Gastrocnemius medialis (tissue), 4 donors: ENCODE measurements at regions not wholly inside any gene's neighbourhood (a gene's known extent, or its start where the extent isn't known, plus 50 kb on each side); places are given as distances from the start of the nearest gene placed in this dataset.

Experiments
- POLR2A ChIP-seq, 2 donors: fragments of 450-650 bp; IDR thresholded peaks; one replicate each; pipeline ENCODE4 v1.6.1; 2017; ENCODE audit warnings: antibody characterized with exemption in 2 of 2, mild to moderate bottlenecking in 2 of 2, moderate library complexity in 2 of 2
- TF ChIP-seq, protein P1 (sequence below), 5 experiments: fragments of 450-650 bp in 3 of 5; fragments of 200-600 bp in 2 of 5; sonication (generic) in 2 of 5; IDR thresholded peaks in 4 of 5; conservative IDR thresholded peaks in 1 of 5; 1 replicate in 4 of 5; 2 replicates in 1 of 5; pipeline ENCODE4 v1.5.1; 2016 to 2019; ENCODE audit warnings: antibody characterized with exemption in 5 of 5, mild to moderate bottlenecking in 3 of 5, moderate library complexity in 3 of 5

DNA sequence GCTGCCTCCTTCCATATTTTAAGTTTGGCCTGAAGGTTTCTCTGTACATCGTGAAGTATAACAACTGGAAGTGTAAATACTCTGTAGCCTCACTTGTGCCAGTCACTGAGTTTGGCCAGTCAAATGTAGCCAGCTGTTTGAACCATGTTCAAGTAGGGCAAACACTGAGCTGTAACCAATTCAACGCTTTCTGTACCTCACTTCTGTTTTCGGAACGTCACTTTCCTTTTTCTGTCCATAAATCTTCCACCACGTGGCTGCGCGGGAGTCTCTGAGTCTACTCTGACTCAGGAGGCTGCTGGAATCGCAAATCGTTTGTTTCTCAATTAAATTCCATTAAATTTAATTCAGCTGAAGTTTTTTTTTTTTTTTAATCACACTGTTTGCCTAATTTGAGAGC is 88.8 kb upstream of the RARB start:
- TF ChIP-seq, protein P1, sequence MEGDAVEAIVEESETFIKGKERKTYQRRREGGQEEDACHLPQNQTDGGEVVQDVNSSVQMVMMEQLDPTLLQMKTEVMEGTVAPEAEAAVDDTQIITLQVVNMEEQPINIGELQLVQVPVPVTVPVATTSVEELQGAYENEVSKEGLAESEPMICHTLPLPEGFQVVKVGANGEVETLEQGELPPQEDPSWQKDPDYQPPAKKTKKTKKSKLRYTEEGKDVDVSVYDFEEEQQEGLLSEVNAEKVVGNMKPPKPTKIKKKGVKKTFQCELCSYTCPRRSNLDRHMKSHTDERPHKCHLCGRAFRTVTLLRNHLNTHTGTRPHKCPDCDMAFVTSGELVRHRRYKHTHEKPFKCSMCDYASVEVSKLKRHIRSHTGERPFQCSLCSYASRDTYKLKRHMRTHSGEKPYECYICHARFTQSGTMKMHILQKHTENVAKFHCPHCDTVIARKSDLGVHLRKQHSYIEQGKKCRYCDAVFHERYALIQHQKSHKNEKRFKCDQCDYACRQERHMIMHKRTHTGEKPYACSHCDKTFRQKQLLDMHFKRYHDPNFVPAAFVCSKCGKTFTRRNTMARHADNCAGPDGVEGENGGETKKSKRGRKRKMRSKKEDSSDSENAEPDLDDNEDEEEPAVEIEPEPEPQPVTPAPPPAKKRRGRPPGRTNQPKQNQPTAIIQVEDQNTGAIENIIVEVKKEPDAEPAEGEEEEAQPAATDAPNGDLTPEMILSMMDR (IDR thresholded peaks at IDR 0.05 in 4 of 5, conservative IDR thresholded peaks at IDR 0.05 in 1 of 5) = no peak
- TF ChIP-seq POLR2A (IDR thresholded peaks at IDR 0.05) = no peak
